ENCODE measurements at regions not wholly inside any gene's neighbourhood (a gene's known extent, or its start where the extent isn't known, plus 50 kb on each side); places are given as distances from the start of the nearest gene placed in this dataset.

- Histone ChIP-seq H3K4me1 (ENCODE audit: insufficient read depth, low read length) (no peaks in the 10 kb centered on the region), H3K9me3 (ENCODE audit: low read length) (no peaks in the 10 kb centered on the region), H3F3A (ENCODE audit: low read length, unreplicated experiment) (no peaks in the 10 kb centered on the region), H3K9me2 (replicated peaks; ENCODE audit: low read length) (no peaks in the 10 kb centered on the region), H4K20me1 (ENCODE audit: low read length) (no peaks in the 10 kb centered on the region), H3K27me3 (ENCODE audit: low read length) (peaks cover 23% of the 10 kb centered on the region), H3K79me2 (ENCODE audit: low read length) (no peaks in the 10 kb centered on the region), H3K4me3 (ENCODE audit: low read length) (no peak overlapping the region), H2AFZ (ENCODE audit: low read length) (no peak overlapping the region), H3K36me3 (ENCODE audit: low read depth, low read length) (no peaks in the 10 kb centered on the region), H3K4me2 (ENCODE audit: low read length) (no peak overlapping the region), H3K27ac (ENCODE audit: low read length) (no peak overlapping the region), H3K9ac (ENCODE audit: low read length) (no peak overlapping the region)
- no TSS peak for BruUV-seq (replicated peaks)
- POLR2A ChIA-PET (ENCODE audit: unreplicated experiment): no interaction called here
- DNase-seq: no peak
- TF ChIP-seq, protein P1, sequence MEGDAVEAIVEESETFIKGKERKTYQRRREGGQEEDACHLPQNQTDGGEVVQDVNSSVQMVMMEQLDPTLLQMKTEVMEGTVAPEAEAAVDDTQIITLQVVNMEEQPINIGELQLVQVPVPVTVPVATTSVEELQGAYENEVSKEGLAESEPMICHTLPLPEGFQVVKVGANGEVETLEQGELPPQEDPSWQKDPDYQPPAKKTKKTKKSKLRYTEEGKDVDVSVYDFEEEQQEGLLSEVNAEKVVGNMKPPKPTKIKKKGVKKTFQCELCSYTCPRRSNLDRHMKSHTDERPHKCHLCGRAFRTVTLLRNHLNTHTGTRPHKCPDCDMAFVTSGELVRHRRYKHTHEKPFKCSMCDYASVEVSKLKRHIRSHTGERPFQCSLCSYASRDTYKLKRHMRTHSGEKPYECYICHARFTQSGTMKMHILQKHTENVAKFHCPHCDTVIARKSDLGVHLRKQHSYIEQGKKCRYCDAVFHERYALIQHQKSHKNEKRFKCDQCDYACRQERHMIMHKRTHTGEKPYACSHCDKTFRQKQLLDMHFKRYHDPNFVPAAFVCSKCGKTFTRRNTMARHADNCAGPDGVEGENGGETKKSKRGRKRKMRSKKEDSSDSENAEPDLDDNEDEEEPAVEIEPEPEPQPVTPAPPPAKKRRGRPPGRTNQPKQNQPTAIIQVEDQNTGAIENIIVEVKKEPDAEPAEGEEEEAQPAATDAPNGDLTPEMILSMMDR (conservative IDR thresholded peaks at IDR 0.05; ENCODE audit: low read depth, low read length): no peak
- TF ChIP-seq EZH2phosphoT487 (IDR thresholded peaks at IDR 0.05; ENCODE audit: borderline replicate concordance, low read length) (no peak), EZH2 (IDR thresholded peaks at IDR 0.05; ENCODE audit: low read length, unreplicated experiment) (no peak)
- no peak for ATAC-seq
- CTCF ChIA-PET: no interaction called here
- intact Hi-C loops (cut with micrococcal nuclease): no loop called here
These were observed 111.0 kb downstream of the GAS1 start for GRCh38 chr9:86836266-86836665.

GRCh38 chr9:86830356-86830755, 117.0 kb downstream of the GAS1 start:
- Histone ChIP-seq H3K9ac (ENCODE audit: low read length) (no peak overlapping the region), H3K9me2 (replicated peaks; ENCODE audit: low read length) (no peaks in the 10 kb centered on the region), H3K4me3 (ENCODE audit: low read length) (no peak overlapping the region), H3K27ac (ENCODE audit: low read length) (no peak overlapping the region), H3K36me3 (ENCODE audit: low read depth, low read length) (no peaks in the 10 kb centered on the region), H4K20me1 (ENCODE audit: low read length) (no peaks in the 10 kb centered on the region), H3K27me3 (ENCODE audit: low read length) (no peaks in the 10 kb centered on the region), H3F3A (ENCODE audit: low read length, unreplicated experiment) (no peaks in the 10 kb centered on the region), H3K4me1 (ENCODE audit: insufficient read depth, low read length) (no peaks in the 10 kb centered on the region), H2AFZ (ENCODE audit: low read length) (no peak overlapping the region), H3K79me2 (ENCODE audit: low read length) (no peaks in the 10 kb centered on the region), H3K9me3 (ENCODE audit: low read length) (no peaks in the 10 kb centered on the region), H3K4me2 (ENCODE audit: low read length) (no peak overlapping the region)
- ChIA-PET CTCF (no interaction called here), POLR2A (ENCODE audit: unreplicated experiment) (no interaction called here)
- intact Hi-C loops (cut with micrococcal nuclease): no loop called here
- TF ChIP-seq, protein P1 (conservative IDR thresholded peaks at IDR 0.05; ENCODE audit: low read depth, low read length): no peak
- TF ChIP-seq EZH2phosphoT487 (IDR thresholded peaks at IDR 0.05; ENCODE audit: borderline replicate concordance, low read length) (no peak), EZH2 (IDR thresholded peaks at IDR 0.05; ENCODE audit: low read length, unreplicated experiment) (no peak)
- DNase-seq (no peak), ATAC-seq (no peak)
- BruUV-seq (replicated peaks): no TSS peak

DNA sequence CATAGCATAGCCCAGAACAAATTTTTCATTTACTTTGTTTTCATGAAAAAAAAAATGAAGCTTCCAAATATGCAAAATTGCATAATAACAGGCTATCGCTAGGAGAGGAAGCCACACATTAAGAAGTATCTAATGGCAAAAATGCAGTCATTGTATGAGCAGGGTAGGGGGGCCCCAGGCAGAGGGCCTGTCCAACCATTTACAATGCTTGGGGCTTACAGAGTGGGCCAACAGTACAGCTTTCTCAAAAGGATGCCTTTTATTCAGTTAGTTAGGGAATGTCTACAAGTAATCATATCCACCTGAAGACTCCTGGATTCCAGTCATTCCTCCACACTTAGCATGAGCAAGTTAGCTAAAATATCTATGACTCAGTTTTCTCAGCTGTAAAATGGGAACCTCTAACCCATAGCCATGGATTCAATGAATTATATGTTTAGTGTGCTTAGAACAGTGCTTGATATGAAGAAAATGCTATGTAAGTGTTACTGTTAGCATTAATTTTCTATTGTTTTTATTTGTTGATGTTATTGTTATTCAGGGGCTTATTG, 117.7 kb downstream of the GAS1 start:
- ATAC-seq (no peak), DNase-seq (no peak)
- no peak overlapping the region for H3K4me2 ChIP-seq (ENCODE audit: low read length)
- no peaks in the 10 kb centered on the region for H3K27me3 ChIP-seq (ENCODE audit: low read length)
- TF ChIP-seq EZH2phosphoT487 (IDR thresholded peaks at IDR 0.05; ENCODE audit: borderline replicate concordance, low read length): no peak
- TF ChIP-seq, protein P1 (conservative IDR thresholded peaks at IDR 0.05; ENCODE audit: low read depth, low read length): no peak
- TF ChIP-seq EZH2 (IDR thresholded peaks at IDR 0.05; ENCODE audit: low read length, unreplicated experiment): no peak
- no peaks in the 10 kb centered on the region for H3K9me2 ChIP-seq (replicated peaks; ENCODE audit: low read length)
- no peaks in the 10 kb centered on the region for H3F3A ChIP-seq (ENCODE audit: low read length, unreplicated experiment)
- no peaks in the 10 kb centered on the region for H3K9me3 ChIP-seq (ENCODE audit: low read length)
- ChIA-PET CTCF (no interaction called here), POLR2A (ENCODE audit: unreplicated experiment) (no interaction called here)
- no peaks in the 10 kb centered on the region for H4K20me1 ChIP-seq (ENCODE audit: low read length)
- no peaks in the 10 kb centered on the region for H3K36me3 ChIP-seq (ENCODE audit: low read depth, low read length)
- BruUV-seq (replicated peaks): no TSS peak
- intact Hi-C loops (cut with micrococcal nuclease): no loop called here
- no peak overlapping the region for H2AFZ ChIP-seq (ENCODE audit: low read length)
- H3K27ac ChIP-seq (ENCODE audit: low read length): no peak overlapping the region
- no peaks in the 10 kb centered on the region for H3K79me2 ChIP-seq (ENCODE audit: low read length)
- H3K4me1 ChIP-seq (ENCODE audit: insufficient read depth, low read length): no peaks in the 10 kb centered on the region
- H3K4me3 ChIP-seq (ENCODE audit: low read length): no peak overlapping the region
- H3K9ac ChIP-seq (ENCODE audit: low read length): no peak overlapping the region

All from PC-3 (cell line).